Kidney epithelial cell (primary cell): ENCODE measurements at regions not wholly inside any gene's neighbourhood (a gene's known extent, or its start where the extent isn't known, plus 50 kb on each side); places are given as distances from the start of the nearest gene placed in this dataset.

Experiments used
- DNase-seq: peaks from one replicate; pipeline ENCODE4 v3.0.0-alpha.2; 2010; ENCODE audit warnings: low read depth
- H3K27me3 ChIP-seq: 2 replicates; pipeline ENCODE4 v1.6.0; 2011; ENCODE audit warnings: low read length; ENCODE audit not compliant: control insufficient read depth, insufficient read depth
- H3K36me3 ChIP-seq: 2 replicates; pipeline ENCODE4 v1.5.1; 2011; ENCODE audit warnings: low read length; ENCODE audit not compliant: control insufficient read depth, insufficient read depth
- H3K4me3 ChIP-seq: 2 replicates; pipeline ENCODE4 v1.5.1; 2011; ENCODE audit warnings: low read depth, mild to moderate bottlenecking, control low read depth, low read length
- TF ChIP-seq, protein P1 (sequence below): IDR thresholded peaks from 2 replicates; pipeline ENCODE4 v1.5.1; 2011; ENCODE audit warnings: mild to moderate bottlenecking, moderate library complexity, low read length, control low read depth, inconsistent platforms; ENCODE audit not compliant: insufficient read depth, poor library complexity, severe bottlenecking

DNA sequence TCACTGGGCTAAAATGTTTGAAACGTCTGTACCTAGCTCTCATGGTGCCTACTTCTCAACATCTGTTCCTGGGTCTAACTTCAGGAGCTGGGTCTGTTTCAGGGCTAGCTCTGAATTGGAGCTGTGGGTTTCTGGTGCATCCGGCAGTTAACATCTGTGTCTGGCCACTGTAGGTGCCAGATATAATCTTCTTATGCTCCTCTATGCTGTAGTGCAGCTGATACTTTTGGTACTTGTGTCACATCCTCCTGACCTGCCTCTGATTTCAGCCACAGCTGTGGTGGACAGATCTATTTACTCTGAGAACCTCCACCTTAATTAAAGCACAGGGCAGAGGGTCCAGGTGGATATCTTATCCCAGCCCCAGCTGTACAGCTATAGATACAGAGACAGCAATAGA, 496.5 kb upstream of the CDH11 start:
- TF ChIP-seq, protein P1, sequence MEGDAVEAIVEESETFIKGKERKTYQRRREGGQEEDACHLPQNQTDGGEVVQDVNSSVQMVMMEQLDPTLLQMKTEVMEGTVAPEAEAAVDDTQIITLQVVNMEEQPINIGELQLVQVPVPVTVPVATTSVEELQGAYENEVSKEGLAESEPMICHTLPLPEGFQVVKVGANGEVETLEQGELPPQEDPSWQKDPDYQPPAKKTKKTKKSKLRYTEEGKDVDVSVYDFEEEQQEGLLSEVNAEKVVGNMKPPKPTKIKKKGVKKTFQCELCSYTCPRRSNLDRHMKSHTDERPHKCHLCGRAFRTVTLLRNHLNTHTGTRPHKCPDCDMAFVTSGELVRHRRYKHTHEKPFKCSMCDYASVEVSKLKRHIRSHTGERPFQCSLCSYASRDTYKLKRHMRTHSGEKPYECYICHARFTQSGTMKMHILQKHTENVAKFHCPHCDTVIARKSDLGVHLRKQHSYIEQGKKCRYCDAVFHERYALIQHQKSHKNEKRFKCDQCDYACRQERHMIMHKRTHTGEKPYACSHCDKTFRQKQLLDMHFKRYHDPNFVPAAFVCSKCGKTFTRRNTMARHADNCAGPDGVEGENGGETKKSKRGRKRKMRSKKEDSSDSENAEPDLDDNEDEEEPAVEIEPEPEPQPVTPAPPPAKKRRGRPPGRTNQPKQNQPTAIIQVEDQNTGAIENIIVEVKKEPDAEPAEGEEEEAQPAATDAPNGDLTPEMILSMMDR: no peak
- H3K4me3 ChIP-seq: no peak overlapping the region
- H3K27me3 ChIP-seq: no peaks in the 10 kb centered on the region
- no peaks in the 10 kb centered on the region for H3K36me3 ChIP-seq
- no peak for DNase-seq

DNA sequence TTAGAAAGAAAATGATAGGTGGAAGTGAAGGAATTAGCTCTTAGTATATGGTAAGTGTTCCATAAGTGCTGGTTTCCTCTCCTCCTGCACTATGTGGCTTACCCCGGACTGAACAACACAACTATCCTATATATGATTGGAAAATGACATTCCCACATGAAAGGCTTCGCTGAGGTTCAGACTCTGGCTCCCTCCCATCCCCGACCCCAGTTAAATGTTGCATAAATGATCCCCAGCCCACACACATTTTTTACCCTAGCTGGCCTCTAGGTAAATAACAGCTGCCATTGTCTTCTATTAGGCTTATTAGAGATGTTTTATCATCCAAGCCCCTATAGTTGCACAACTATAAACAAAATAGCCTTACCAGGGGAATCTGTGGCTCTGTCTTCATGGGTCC, 495.6 kb upstream of the CDH11 start:
- H3K4me3 ChIP-seq: no peak overlapping the region
- no peak for DNase-seq
- H3K36me3 ChIP-seq: no peaks in the 10 kb centered on the region
- no peaks in the 10 kb centered on the region for H3K27me3 ChIP-seq
- TF ChIP-seq, protein P1: no peak

DNA sequence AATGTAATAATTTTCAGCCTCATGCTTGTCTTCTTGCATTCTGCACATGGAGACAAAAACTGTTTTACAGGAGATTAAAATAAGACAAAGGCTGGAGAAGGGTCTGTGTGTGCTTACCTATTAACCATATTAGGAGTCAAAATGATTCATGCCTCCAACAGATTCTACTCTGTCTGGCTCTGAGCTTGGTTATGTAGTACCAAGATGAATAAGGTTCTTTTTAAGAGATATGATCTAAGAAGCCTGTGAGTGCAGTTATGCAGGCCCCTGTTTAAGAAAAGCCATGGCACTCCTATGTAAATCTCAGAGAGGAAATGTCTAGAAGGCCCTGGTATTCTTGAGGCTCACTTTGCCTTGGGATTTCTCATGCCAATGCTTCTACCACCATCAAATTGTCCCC, 486.6 kb upstream of the CDH11 start:
- no peaks in the 10 kb centered on the region for H3K27me3 ChIP-seq
- H3K4me3 ChIP-seq: no peak overlapping the region
- TF ChIP-seq, protein P1: no peak
- no peak for DNase-seq
- no peaks in the 10 kb centered on the region for H3K36me3 ChIP-seq

DNA sequence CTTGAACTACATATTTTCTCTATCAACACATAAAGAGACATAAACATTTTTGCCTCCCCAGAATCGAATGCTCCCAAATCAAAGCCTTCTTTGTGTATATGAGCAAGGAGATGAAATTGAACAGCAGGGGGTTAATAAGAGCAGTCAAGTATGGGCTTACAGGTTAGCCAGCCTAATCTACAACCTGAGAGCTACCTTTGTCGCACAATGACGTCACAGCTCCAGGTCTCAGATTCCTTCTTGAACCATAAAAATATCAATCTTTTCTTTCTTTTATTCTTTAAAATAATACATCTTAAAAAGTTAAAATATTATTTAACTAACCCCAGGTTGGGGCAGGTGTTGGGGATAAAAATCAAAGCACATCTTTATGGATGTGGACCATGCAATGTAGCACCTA, 482.9 kb upstream of the CDH11 start:
- TF ChIP-seq, protein P1: no peak
- Histone ChIP-seq H3K27me3 (no peaks in the 10 kb centered on the region), H3K36me3 (no peaks in the 10 kb centered on the region), H3K4me3 (no peak overlapping the region)
- no peak for DNase-seq

DNA sequence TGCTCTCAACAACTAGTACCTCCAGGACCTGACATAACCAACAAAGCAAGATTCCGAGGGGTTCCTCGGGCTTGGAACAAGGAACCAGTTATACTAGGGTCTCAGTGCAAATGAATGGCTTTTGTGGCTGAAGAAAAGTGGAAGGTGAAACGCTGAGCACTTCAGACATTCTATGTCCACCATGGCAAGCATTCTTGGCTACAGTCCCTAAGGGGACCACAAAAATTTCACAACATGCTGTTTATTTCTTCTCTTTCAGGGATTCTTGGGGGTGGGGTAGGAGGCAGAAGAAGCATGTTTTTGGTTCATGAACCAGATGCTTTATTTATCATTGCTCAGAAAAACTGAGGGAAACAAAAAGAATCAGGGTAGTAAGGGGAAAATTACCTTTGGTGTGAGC, 479.9 kb upstream of the CDH11 start:
- TF ChIP-seq, protein P1: no peak

DNA sequence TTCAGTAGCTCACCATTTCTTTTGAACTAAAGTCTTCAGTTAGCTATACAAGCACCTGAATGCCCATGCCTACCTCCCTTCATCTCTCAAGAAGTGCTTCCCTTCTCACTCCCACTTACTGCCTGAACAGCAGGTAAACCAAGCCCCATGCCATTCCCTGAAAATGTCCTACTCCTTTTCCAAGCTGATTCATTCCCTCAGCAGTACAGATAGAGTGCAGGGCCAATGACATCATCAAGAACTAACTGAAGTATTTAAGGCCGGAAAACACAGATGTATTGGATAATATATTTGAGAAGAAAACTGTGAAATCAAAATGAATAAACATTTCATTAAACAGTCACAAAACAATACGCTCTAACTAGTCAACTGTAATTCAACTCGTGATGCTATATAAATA, 478.8 kb upstream of the CDH11 start:
- Histone ChIP-seq H3K36me3 (no peaks in the 10 kb centered on the region), H3K27me3 (no peaks in the 10 kb centered on the region), H3K4me3 (no peak overlapping the region)
- TF ChIP-seq, protein P1: no peak
- no peak for DNase-seq

More for the DNA sequence above, 479.9 kb upstream of the CDH11 start:
- no peak for DNase-seq
- H3K4me3 ChIP-seq: no peak overlapping the region
- no peaks in the 10 kb centered on the region for H3K27me3 ChIP-seq
- H3K36me3 ChIP-seq: no peaks in the 10 kb centered on the region
